ENCODE measurements at regions not wholly inside any gene's neighbourhood (a gene's known extent, or its start where the extent isn't known, plus 50 kb on each side); places are given as distances from the start of the nearest gene placed in this dataset.
"Not testable (repeated sequence)": the region's sequence is repeated elsewhere in the genome, so short reads cannot be mapped to it uniquely, and the experiment has no call there.

GRCh38 chr11:23585416-23586104 lies 725.3 kb upstream of the CCDC179 start:
- no peak for DNase-seq

- no peak for DNase-seq
Observed at GRCh38 chr11:23586173-23586572, 725.9 kb upstream of the CCDC179 start.

- no peak for DNase-seq
Observed at GRCh38 chr11:23590596-23591308, 730.5 kb upstream of the CCDC179 start.

GRCh38 chr11:23594755-23595154 lies 734.5 kb upstream of the CCDC179 start:
- no peak for DNase-seq

GRCh38 chr11:23604966-23605365 lies 744.7 kb upstream of the CCDC179 start:
- DNase-seq: no peak

GRCh38 chr11:23606191-23606590 lies 745.9 kb upstream of the CCDC179 start:
- no peak for DNase-seq

- DNase-seq: no peak
Observed at GRCh38 chr11:23611726-23612125, 751.5 kb upstream of the CCDC179 start.

- DNase-seq: no peak
Observed at GRCh38 chr11:23620617-23621016, 760.3 kb upstream of the CCDC179 start.

- DNase-seq: no peak
Observed at GRCh38 chr11:23632293-23632692, 772.0 kb upstream of the CCDC179 start.

GRCh38 chr11:23644443-23644842 lies 784.2 kb upstream of the CCDC179 start:
- no peak for DNase-seq

GRCh38 chr11:23652336-23652735 lies 792.1 kb upstream of the CCDC179 start:
- not testable (repeated sequence) for DNase-seq

GRCh38 chr11:23653071-23653675 lies 792.9 kb upstream of the CCDC179 start:
- DNase-seq: no peak

- DNase-seq: no peak
Observed at GRCh38 chr11:23668324-23668723, 808.0 kb upstream of the CCDC179 start.

GRCh38 chr11:23673366-23673765 lies 813.1 kb upstream of the CCDC179 start:
- no peak for DNase-seq

- no peak for DNase-seq
Observed at GRCh38 chr11:23674866-23675265, 814.6 kb upstream of the CCDC179 start.

GRCh38 chr11:23679041-23679440 lies 817.8 kb upstream of the LUZP2 start:
- DNase-seq: no peak

GRCh38 chr11:23679981-23680380 lies 816.9 kb upstream of the LUZP2 start:
- DNase-seq: no peak

GRCh38 chr11:23680488-23681230 lies 816.2 kb upstream of the LUZP2 start:
- no peak for DNase-seq

- DNase-seq: no peak
Observed at GRCh38 chr11:23684701-23685100, 812.2 kb upstream of the LUZP2 start.

- DNase-seq: no peak
Observed at GRCh38 chr11:23687991-23688390, 808.9 kb upstream of the LUZP2 start.

- DNase-seq: no peak
Observed at GRCh38 chr11:23688411-23688810, 808.4 kb upstream of the LUZP2 start.

- DNase-seq: no peak
Observed at GRCh38 chr11:23688835-23689234, 808.0 kb upstream of the LUZP2 start.

- DNase-seq: no peak
Observed at GRCh38 chr11:23696688-23697415, 800.0 kb upstream of the LUZP2 start.
